ENCODE measurements at regions not wholly inside any gene's neighbourhood (a gene's known extent, or its start where the extent isn't known, plus 50 kb on each side); places are given as distances from the start of the nearest gene placed in this dataset.
"Not testable (repeated sequence)": the region's sequence is repeated elsewhere in the genome, so short reads cannot be mapped to it uniquely, and the experiment has no call there.

DNA sequence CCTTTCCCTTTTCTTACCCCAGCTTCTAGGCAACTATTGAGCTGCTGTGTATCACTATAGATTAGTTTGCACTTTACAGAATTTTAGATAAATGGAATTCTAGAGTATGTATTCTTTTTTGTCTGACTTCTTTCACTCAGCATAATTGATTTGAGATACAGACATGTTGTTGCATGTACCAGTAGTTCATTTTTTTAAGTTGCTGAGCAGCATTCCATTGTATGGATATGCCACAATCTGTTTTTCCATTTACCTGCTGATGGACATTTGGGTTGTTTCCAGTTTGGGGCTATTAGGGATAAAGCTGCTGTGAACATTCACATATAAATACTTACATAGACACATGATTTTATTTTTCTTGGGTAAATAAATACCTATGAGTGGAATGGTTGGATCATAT, 135.7 kb downstream of the IGF1 start:
- Histone ChIP-seq H3K4me1 (ENCODE audit: control insufficient read depth, insufficient read depth, low read length) (no peaks in the 10 kb centered on the region), H3K4me2 (ENCODE audit: low read length) (no peak overlapping the region), H3K9me3 (replicated peaks; ENCODE audit: low read length) (no peaks in the 10 kb centered on the region), H3K36me3 (ENCODE audit: insufficient read depth, low read length) (no peaks in the 10 kb centered on the region), H3K27me3 (ENCODE audit: control insufficient read depth, insufficient read depth, low read length) (no peaks in the 10 kb centered on the region), H3K4me3 (ENCODE audit: low read length) (no peak overlapping the region), H3K9ac (ENCODE audit: low read depth, low read length) (no peak overlapping the region)

- no peak overlapping the region for H3K4me3 ChIP-seq (ENCODE audit: low read length)
- H3K4me1 ChIP-seq (ENCODE audit: control insufficient read depth, insufficient read depth, low read length) = no peaks in the 10 kb centered on the region
- no peaks in the 10 kb centered on the region for H3K27me3 ChIP-seq (ENCODE audit: control insufficient read depth, insufficient read depth, low read length)
- no peaks in the 10 kb centered on the region for H3K36me3 ChIP-seq (ENCODE audit: insufficient read depth, low read length)
- H3K9ac ChIP-seq (ENCODE audit: low read depth, low read length) = no peak overlapping the region
- H3K4me2 ChIP-seq (ENCODE audit: low read length) = no peak overlapping the region
- no peaks in the 10 kb centered on the region for H3K9me3 ChIP-seq (replicated peaks; ENCODE audit: low read length)
Measured at GRCh38 chr12:102343361-102344121, 136.8 kb downstream of the IGF1 start.

DNA sequence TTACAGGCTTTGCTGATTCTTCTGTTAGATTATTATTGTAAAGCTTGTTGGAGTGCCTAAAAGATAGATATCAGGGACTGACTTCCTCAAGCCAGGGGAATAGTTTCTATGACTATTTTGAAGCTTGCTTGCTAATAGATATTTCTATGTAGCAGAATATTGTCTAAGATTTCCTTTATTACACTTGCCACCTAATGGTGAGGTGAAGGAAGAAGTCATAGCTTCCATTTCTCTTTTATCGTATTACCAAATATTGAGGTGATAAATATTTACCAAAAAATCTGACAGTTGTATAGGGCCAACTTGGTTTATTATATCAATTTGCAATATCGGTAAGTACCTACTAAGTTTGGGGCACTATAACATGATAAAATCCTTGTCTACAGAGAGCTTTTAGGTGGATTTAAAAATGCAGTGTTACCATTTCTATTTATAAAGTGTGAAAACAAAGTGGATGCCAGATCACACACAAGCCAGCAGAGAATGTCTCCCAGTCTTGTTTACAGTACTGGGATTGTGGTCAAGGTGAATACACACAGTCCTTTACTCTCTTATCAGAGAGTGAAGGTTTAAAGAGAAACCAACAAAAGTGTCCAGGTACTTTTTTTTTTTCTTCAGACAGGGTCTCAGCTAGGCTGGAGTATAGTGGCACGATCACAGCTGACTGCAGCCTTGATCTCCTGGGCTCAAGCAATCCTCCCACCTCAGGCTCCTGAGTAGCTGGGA, 137.9 kb downstream of the IGF1 start:
- H3K4me1 ChIP-seq (ENCODE audit: control insufficient read depth, insufficient read depth, low read length) = no peaks in the 10 kb centered on the region
- H3K9me3 ChIP-seq (replicated peaks; ENCODE audit: low read length) = no peaks in the 10 kb centered on the region
- no peaks in the 10 kb centered on the region for H3K36me3 ChIP-seq (ENCODE audit: insufficient read depth, low read length)
- H3K4me2 ChIP-seq (ENCODE audit: low read length) = no peak overlapping the region
- H3K4me3 ChIP-seq (ENCODE audit: low read length) = no peak overlapping the region
- H3K27me3 ChIP-seq (ENCODE audit: control insufficient read depth, insufficient read depth, low read length) = no peaks in the 10 kb centered on the region
- no peak overlapping the region for H3K9ac ChIP-seq (ENCODE audit: low read depth, low read length)

- no peaks in the 10 kb centered on the region for H3K4me1 ChIP-seq (ENCODE audit: control insufficient read depth, insufficient read depth, low read length)
Measured at GRCh38 chr12:102334765-102335164, 137.1 kb upstream of the PMCH start.

DNA sequence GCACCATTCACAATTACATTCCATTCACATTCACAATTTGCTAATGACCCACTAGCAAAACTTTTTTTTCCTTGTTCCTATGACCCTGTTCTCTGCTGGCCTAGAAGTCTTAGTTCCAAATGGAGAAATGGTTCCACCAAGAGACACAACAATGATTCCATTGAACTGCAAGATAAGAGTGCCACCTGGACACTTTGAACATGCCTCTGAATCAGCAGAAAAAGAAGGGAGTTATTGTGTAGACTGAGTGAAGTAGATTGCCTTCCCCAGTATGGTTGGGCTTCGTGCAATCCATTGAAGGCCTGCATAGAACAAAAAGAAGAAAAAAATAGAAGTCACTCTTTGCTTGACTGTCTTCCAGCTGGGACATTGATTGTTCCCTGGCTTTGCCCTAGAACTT, 133.8 kb upstream of the PMCH start:
- Histone ChIP-seq H3K9me3 (replicated peaks; ENCODE audit: low read length) (no peaks in the 10 kb centered on the region), H3K27me3 (ENCODE audit: control insufficient read depth, insufficient read depth, low read length) (no peaks in the 10 kb centered on the region), H3K4me1 (ENCODE audit: control insufficient read depth, insufficient read depth, low read length) (no peaks in the 10 kb centered on the region), H3K4me3 (ENCODE audit: low read length) (no peak overlapping the region), H3K9ac (ENCODE audit: low read depth, low read length) (no peak overlapping the region), H3K4me2 (ENCODE audit: low read length) (no peak overlapping the region), H3K36me3 (ENCODE audit: insufficient read depth, low read length) (no peaks in the 10 kb centered on the region)

More at GRCh38 chr12:102334765-102335164, 137.1 kb upstream of the PMCH start:
- no peak overlapping the region for H3K4me3 ChIP-seq (ENCODE audit: low read length)
- no peak overlapping the region for H3K9ac ChIP-seq (ENCODE audit: low read depth, low read length)
- H3K27me3 ChIP-seq (ENCODE audit: control insufficient read depth, insufficient read depth, low read length) = no peaks in the 10 kb centered on the region
- H3K36me3 ChIP-seq (ENCODE audit: insufficient read depth, low read length) = no peaks in the 10 kb centered on the region
- no peaks in the 10 kb centered on the region for H3K9me3 ChIP-seq (replicated peaks; ENCODE audit: low read length)
- H3K4me2 ChIP-seq (ENCODE audit: low read length) = no peak overlapping the region

GRCh38 chr12:102329883-102330282, 132.2 kb upstream of the PMCH start:
- Histone ChIP-seq H3K9me3 (replicated peaks; ENCODE audit: low read length) (no peaks in the 10 kb centered on the region), H3K4me2 (ENCODE audit: low read length) (no peak overlapping the region), H3K4me3 (ENCODE audit: low read length) (no peak overlapping the region), H3K9ac (ENCODE audit: low read depth, low read length) (no peak overlapping the region), H3K4me1 (ENCODE audit: control insufficient read depth, insufficient read depth, low read length) (no peaks in the 10 kb centered on the region), H3K36me3 (ENCODE audit: insufficient read depth, low read length) (no peaks in the 10 kb centered on the region), H3K27me3 (ENCODE audit: control insufficient read depth, insufficient read depth, low read length) (no peaks in the 10 kb centered on the region)

- Histone ChIP-seq H3K27me3 (ENCODE audit: control insufficient read depth, insufficient read depth, low read length) (no peaks in the 10 kb centered on the region), H3K4me3 (ENCODE audit: low read length) (no peak overlapping the region), H3K36me3 (ENCODE audit: insufficient read depth, low read length) (no peaks in the 10 kb centered on the region), H3K9ac (ENCODE audit: low read depth, low read length) (no peak overlapping the region), H3K9me3 (replicated peaks; ENCODE audit: low read length) (no peaks in the 10 kb centered on the region), H3K4me1 (ENCODE audit: control insufficient read depth, insufficient read depth, low read length) (no peaks in the 10 kb centered on the region), H3K4me2 (ENCODE audit: low read length) (no peak overlapping the region)
Measured at GRCh38 chr12:102326982-102327381, 129.3 kb upstream of the PMCH start.

GRCh38 chr12:102325108-102325507, 127.5 kb upstream of the PMCH start:
- not testable (repeated sequence) for H3K4me1 ChIP-seq (ENCODE audit: control insufficient read depth, insufficient read depth, low read length); H3K4me2 ChIP-seq (ENCODE audit: low read length); H3K27me3 ChIP-seq (ENCODE audit: control insufficient read depth, insufficient read depth, low read length); H3K36me3 ChIP-seq (ENCODE audit: insufficient read depth, low read length); H3K4me3 ChIP-seq (ENCODE audit: low read length); H3K9me3 ChIP-seq (replicated peaks; ENCODE audit: low read length); H3K9ac ChIP-seq (ENCODE audit: low read depth, low read length)

DNA sequence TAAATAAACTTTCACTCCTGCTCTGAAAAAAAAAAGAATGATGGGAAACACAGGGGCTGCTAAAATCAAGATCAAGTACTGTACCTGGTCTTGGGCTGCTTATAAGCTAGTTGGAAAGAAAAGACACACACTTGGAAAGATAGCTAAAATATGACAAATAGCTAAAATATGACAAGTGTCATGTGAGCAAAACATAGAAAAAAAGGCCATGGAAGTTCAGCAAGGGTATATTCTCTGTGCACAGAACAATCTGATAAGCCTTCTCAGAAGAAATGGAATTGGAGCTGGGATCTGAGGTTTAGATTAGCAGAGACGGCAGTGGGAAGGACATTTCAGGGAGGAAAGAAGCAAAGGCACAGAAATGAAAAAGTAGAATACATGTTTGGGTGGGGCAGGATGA, 126.2 kb upstream of the PMCH start:
- H3K4me1 ChIP-seq (ENCODE audit: control insufficient read depth, insufficient read depth, low read length) = no peaks in the 10 kb centered on the region
- H3K36me3 ChIP-seq (ENCODE audit: insufficient read depth, low read length) = no peaks in the 10 kb centered on the region
- no peaks in the 10 kb centered on the region for H3K9me3 ChIP-seq (replicated peaks; ENCODE audit: low read length)
- no peaks in the 10 kb centered on the region for H3K27me3 ChIP-seq (ENCODE audit: control insufficient read depth, insufficient read depth, low read length)
- H3K9ac ChIP-seq (ENCODE audit: low read depth, low read length) = no peak overlapping the region
- no peak overlapping the region for H3K4me3 ChIP-seq (ENCODE audit: low read length)
- no peak overlapping the region for H3K4me2 ChIP-seq (ENCODE audit: low read length)

DNA sequence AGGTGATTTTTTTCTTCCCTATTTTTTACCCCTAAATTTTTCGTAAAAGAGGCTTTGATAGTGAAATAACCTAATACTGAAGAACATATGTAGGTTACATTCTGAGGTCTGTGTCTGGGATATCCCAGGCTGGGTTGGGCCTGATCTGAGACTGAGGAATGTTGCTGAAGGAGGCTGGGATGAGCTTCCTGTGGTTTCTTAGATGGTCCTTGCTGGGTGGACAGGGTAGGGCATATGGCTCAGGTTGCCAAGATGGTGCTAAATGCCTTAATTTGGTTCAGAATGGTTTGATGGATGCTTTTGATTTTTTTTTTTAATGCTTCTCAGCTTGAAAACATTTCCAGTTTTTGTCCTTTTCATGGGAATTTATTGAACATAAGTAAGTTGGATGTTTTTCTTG, 124.6 kb upstream of the PMCH start:
- no peaks in the 10 kb centered on the region for H3K36me3 ChIP-seq (ENCODE audit: insufficient read depth, low read length)
- no peak overlapping the region for H3K4me3 ChIP-seq (ENCODE audit: low read length)
- H3K9me3 ChIP-seq (replicated peaks; ENCODE audit: low read length) = no peaks in the 10 kb centered on the region
- H3K4me1 ChIP-seq (ENCODE audit: control insufficient read depth, insufficient read depth, low read length) = no peaks in the 10 kb centered on the region
- H3K27me3 ChIP-seq (ENCODE audit: control insufficient read depth, insufficient read depth, low read length) = no peaks in the 10 kb centered on the region
- H3K4me2 ChIP-seq (ENCODE audit: low read length) = no peak overlapping the region
- no peak overlapping the region for H3K9ac ChIP-seq (ENCODE audit: low read depth, low read length)

- Histone ChIP-seq H3K27me3 (ENCODE audit: control insufficient read depth, insufficient read depth, low read length) (no peaks in the 10 kb centered on the region), H3K4me3 (ENCODE audit: low read length) (no peak overlapping the region), H3K4me2 (ENCODE audit: low read length) (no peak overlapping the region), H3K9me3 (replicated peaks; ENCODE audit: low read length) (no peaks in the 10 kb centered on the region), H3K4me1 (ENCODE audit: control insufficient read depth, insufficient read depth, low read length) (no peaks in the 10 kb centered on the region), H3K9ac (ENCODE audit: low read depth, low read length) (no peak overlapping the region), H3K36me3 (ENCODE audit: insufficient read depth, low read length) (no peaks in the 10 kb centered on the region)
Measured at GRCh38 chr12:102321305-102322082, 123.9 kb upstream of the PMCH start.
